ENCODE measurements at regions not wholly inside any gene's neighbourhood (a gene's known extent, or its start where the extent isn't known, plus 50 kb on each side); places are given as distances from the start of the nearest gene placed in this dataset.

DNA sequence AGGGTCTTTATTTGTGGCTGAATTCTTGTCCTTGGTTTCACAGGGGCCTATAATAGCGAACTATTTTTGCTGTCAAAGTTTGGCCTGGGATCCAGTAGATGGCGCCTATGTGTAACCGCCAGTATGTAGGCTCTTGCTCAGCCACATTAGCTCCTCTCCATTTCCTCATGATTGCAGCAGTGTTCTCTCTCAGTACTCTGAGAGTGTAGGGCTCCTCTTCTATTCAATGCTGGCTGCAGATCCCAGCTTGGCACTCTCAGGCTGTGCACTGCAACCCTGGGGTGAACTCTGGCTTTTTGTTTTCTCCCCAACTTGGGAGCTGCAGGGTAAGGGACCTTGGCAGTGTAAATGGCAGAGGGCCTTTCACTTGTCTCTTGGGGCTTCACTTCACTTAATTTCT lies 344.6 kb upstream of the CHAC2 start:
- no peak overlapping the region for H3K27ac ChIP-seq (ENCODE audit: extremely low read depth, low read depth, low read length)
- CTCF ChIA-PET = interaction anchor here (0.5 to 2.2 kb wide), 15 partner anchors 11 to 520 kb away, joined by 3 to 9 read pairs (median 4); no protein-coding TSS in a partner anchor
- no peaks in the 10 kb centered on the region for H3K36me3 ChIP-seq (ENCODE audit: control insufficient read depth in 2 of 2, insufficient read depth in 1 of 2, low read length in 2 of 2)
- H3K4me1 ChIP-seq (ENCODE audit: control insufficient read depth, insufficient read depth, low read length) = no peaks in the 10 kb centered on the region
- POLR2A ChIA-PET = interaction anchor here (0.7 kb wide), 1 partner anchor 347 kb away, joined by 3 read pairs; no protein-coding TSS in a partner anchor
- TF ChIP-seq IKZF3 (tag by site-specific recombination; IDR thresholded peaks at IDR 0.05) (no peak), ZNF654 (tag by site-specific recombination; IDR thresholded peaks at IDR 0.05; ENCODE audit: low read depth) (peak; percentile 45)
- H3K9me3 ChIP-seq (ENCODE audit: control insufficient read depth, insufficient read depth, low read depth, low read length) = no peaks in the 10 kb centered on the region
- no peak overlapping the region for H3K4me3 ChIP-seq (ENCODE audit: low read depth, low read length)

DNA sequence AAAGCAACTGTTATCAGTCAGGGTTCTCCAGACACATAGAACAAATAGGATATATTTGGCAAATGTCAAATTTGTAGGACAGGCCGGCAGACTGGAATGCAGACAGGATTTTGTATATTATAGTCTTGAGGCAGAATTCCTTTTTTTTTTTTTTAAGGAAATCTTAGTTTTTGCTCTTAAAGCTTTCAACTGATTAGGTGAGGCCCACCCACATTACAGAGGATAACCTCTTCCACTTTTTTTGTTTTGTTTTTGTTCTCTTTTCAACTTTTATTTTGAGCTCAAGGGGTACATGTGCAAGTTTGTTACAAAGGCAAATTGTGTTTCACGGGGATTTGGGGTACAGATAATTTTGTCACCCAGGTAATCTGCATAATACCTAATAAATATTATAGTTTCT lies 350.2 kb upstream of the CHAC2 start:
- Histone ChIP-seq H3K4me1 (ENCODE audit: control insufficient read depth, insufficient read depth, low read length) (no peaks in the 10 kb centered on the region), H3K4me3 (ENCODE audit: low read depth, low read length) (no peak overlapping the region), H3K36me3 (ENCODE audit: control insufficient read depth in 2 of 2, insufficient read depth in 1 of 2, low read length in 2 of 2) (no peaks in the 10 kb centered on the region), H3K27ac (ENCODE audit: extremely low read depth, low read depth, low read length) (no peak overlapping the region), H3K9me3 (ENCODE audit: control insufficient read depth, insufficient read depth, low read depth, low read length) (no peaks in the 10 kb centered on the region)
- CTCF ChIA-PET = no interaction called here
- POLR2A ChIA-PET = interaction anchor here (0.7 kb wide), 1 partner anchor 55 kb away, joined by 3 read pairs; no protein-coding TSS in a partner anchor
- TF ChIP-seq ZNF10 (tag by site-specific recombination; IDR thresholded peaks at IDR 0.05) (peak; percentile 94), ZNF660 (tag by site-specific recombination; IDR thresholded peaks at IDR 0.05) (no peak), ZNF211 (tag by site-specific recombination; IDR thresholded peaks at IDR 0.05; ENCODE audit: low read depth) (no peak), ZNF510 (tag by site-specific recombination; IDR thresholded peaks at IDR 0.05; ENCODE audit: insufficient replicate concordance) (no peak), GFI1B (tag by site-specific recombination; IDR thresholded peaks at IDR 0.05) (no peak), ZNF555 (tag by site-specific recombination; conservative IDR thresholded peaks at IDR 0.05) (no peak), TCF7L2 (IDR thresholded peaks at IDR 0.05; ENCODE audit: borderline replicate concordance, low read depth, low read length) (no peak), ZBTB1 (tag by site-specific recombination; IDR thresholded peaks at IDR 0.05) (no peak)
- TF ChIP-seq, protein P1, sequence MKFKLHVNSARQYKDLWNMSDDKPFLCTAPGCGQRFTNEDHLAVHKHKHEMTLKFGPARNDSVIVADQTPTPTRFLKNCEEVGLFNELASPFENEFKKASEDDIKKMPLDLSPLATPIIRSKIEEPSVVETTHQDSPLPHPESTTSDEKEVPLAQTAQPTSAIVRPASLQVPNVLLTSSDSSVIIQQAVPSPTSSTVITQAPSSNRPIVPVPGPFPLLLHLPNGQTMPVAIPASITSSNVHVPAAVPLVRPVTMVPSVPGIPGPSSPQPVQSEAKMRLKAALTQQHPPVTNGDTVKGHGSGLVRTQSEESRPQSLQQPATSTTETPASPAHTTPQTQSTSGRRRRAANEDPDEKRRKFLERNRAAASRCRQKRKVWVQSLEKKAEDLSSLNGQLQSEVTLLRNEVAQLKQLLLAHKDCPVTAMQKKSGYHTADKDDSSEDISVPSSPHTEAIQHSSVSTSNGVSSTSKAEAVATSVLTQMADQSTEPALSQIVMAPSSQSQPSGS (tag by site-specific recombination; IDR thresholded peaks at IDR 0.05; ENCODE audit: low read depth) = no peak

DNA sequence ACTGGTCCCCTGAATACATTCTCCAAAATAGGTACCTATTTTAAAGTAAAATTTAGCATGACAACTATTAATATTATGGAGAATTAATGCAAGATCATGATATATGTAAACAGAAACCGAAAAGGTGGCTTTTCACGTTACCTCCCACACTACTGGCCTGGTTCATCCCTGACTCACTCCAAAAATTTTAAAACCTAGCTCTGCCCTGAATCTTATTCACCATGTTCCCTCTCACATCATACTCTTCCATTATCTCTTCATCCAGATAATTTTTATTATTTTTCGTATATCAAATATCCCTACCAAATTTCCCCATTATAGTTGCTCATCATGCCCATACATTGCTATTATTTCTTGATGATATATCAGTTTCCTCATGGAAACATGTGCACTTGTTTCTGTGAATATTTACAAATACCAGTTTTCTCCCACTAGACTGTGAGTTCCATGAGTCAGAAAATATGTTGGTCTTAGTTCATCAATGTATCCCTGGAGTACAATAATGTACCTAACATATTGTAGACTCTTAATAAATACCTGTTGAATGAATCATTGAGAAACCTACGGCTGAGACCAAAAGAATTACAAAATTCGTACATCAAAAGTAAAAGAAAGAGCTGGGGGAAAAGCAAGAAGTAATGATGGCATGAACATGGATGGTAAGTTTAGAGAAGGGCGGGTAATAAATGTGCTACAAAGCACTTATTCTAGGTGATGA lies 360.1 kb upstream of the CHAC2 start:
- POLR2A ChIA-PET = no interaction called here
- CTCF ChIA-PET = no interaction called here
- H3K27ac ChIP-seq (ENCODE audit: extremely low read depth, low read depth, low read length) = no peak overlapping the region

More for the DNA sequence above, 360.1 kb upstream of the CHAC2 start:
- TF ChIP-seq TCF7L2 (IDR thresholded peaks at IDR 0.05; ENCODE audit: borderline replicate concordance, low read depth, low read length) (no peak), ZNF777 (tag by site-specific recombination; IDR thresholded peaks at IDR 0.05; ENCODE audit: borderline replicate concordance) (no peak)
- TF ChIP-seq, protein P2, sequence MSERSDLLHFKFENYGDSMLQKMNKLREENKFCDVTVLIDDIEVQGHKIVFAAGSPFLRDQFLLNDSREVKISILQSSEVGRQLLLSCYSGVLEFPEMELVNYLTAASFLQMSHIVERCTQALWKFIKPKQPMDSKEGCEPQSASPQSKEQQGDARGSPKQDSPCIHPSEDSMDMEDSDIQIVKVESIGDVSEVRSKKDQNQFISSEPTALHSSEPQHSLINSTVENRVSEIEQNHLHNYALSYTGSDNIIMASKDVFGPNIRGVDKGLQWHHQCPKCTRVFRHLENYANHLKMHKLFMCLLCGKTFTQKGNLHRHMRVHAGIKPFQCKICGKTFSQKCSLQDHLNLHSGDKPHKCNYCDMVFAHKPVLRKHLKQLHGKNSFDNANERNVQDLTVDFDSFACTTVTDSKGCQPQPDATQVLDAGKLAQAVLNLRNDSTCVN (tag by site-specific recombination; optimal IDR thresholded peaks at IDR 0.05) = no peak
- TF ChIP-seq, protein P3, sequence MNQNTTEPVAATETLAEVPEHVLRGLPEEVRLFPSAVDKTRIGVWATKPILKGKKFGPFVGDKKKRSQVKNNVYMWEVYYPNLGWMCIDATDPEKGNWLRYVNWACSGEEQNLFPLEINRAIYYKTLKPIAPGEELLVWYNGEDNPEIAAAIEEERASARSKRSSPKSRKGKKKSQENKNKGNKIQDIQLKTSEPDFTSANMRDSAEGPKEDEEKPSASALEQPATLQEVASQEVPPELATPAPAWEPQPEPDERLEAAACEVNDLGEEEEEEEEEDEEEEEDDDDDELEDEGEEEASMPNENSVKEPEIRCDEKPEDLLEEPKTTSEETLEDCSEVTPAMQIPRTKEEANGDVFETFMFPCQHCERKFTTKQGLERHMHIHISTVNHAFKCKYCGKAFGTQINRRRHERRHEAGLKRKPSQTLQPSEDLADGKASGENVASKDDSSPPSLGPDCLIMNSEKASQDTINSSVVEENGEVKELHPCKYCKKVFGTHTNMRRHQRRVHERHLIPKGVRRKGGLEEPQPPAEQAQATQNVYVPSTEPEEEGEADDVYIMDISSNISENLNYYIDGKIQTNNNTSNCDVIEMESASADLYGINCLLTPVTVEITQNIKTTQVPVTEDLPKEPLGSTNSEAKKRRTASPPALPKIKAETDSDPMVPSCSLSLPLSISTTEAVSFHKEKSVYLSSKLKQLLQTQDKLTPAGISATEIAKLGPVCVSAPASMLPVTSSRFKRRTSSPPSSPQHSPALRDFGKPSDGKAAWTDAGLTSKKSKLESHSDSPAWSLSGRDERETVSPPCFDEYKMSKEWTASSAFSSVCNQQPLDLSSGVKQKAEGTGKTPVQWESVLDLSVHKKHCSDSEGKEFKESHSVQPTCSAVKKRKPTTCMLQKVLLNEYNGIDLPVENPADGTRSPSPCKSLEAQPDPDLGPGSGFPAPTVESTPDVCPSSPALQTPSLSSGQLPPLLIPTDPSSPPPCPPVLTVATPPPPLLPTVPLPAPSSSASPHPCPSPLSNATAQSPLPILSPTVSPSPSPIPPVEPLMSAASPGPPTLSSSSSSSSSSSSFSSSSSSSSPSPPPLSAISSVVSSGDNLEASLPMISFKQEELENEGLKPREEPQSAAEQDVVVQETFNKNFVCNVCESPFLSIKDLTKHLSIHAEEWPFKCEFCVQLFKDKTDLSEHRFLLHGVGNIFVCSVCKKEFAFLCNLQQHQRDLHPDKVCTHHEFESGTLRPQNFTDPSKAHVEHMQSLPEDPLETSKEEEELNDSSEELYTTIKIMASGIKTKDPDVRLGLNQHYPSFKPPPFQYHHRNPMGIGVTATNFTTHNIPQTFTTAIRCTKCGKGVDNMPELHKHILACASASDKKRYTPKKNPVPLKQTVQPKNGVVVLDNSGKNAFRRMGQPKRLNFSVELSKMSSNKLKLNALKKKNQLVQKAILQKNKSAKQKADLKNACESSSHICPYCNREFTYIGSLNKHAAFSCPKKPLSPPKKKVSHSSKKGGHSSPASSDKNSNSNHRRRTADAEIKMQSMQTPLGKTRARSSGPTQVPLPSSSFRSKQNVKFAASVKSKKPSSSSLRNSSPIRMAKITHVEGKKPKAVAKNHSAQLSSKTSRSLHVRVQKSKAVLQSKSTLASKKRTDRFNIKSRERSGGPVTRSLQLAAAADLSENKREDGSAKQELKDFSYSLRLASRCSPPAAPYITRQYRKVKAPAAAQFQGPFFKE (tag by site-specific recombination; IDR thresholded peaks at IDR 0.05; ENCODE audit: borderline replicate concordance) = no peak
- no peaks in the 10 kb centered on the region for H3K9me3 ChIP-seq (ENCODE audit: control insufficient read depth, insufficient read depth, low read depth, low read length)
- H3K36me3 ChIP-seq (ENCODE audit: control insufficient read depth in 2 of 2, insufficient read depth in 1 of 2, low read length in 2 of 2) = no peaks in the 10 kb centered on the region
- H3K4me1 ChIP-seq (ENCODE audit: control insufficient read depth, insufficient read depth, low read length) = no peaks in the 10 kb centered on the region
- no peak overlapping the region for H3K4me3 ChIP-seq (ENCODE audit: low read depth, low read length)
